Spinal cord (tissue), 9 donors: ENCODE measurements at regions not wholly inside any gene's neighbourhood (a gene's known extent, or its start where the extent isn't known, plus 50 kb on each side); places are given as distances from the start of the nearest gene placed in this dataset.
A peak's percentile ranks its signal among the peaks of the same experiment; 100 is the strongest.

ENCODE experiments used
- DNase-seq, 6 donors: peaks; one replicate each; pipeline versions ENCODE4 v3.0.0 to v3.0.0-alpha.2; 2013 to 2015; ENCODE audit warnings: low spot score in 6 of 6, low read depth in 4 of 6
- H3K27ac ChIP-seq: one replicate; pipeline ENCODE4 v1.5.1; 2013; ENCODE audit warnings: low read depth, low read length, control low read depth
- H3K27me3 ChIP-seq: one replicate; pipeline ENCODE4 v1.6.1; 2013; ENCODE audit warnings: low read length; ENCODE audit not compliant: control insufficient read depth, insufficient read depth
- H3K36me3 ChIP-seq: one replicate; pipeline ENCODE4 v1.6.1; 2013; ENCODE audit warnings: low read length; ENCODE audit not compliant: control insufficient read depth, insufficient read depth
- H3K4me1 ChIP-seq: one replicate; pipeline ENCODE4 v1.6.1; 2013; ENCODE audit warnings: low read length; ENCODE audit not compliant: control insufficient read depth, insufficient read depth
- H3K4me3 ChIP-seq: one replicate; pipeline ENCODE4 v1.5.1; 2013; ENCODE audit warnings: low read depth, low read length, control low read depth
- H3K9me3 ChIP-seq: one replicate; pipeline ENCODE4 v1.6.1; 2013; ENCODE audit warnings: low read length; ENCODE audit not compliant: control insufficient read depth, insufficient read depth
- WGBS: methylation state at CpG from one replicate; pipeline ENCODE4 v1.1.5; 2013; ENCODE audit warnings: missing lambda C conversion rate; ENCODE audit not compliant: insufficient coverage; 5-methylcytosine and 5-hydroxymethylcytosine counted together
- donor health status: healthy.

DNA sequence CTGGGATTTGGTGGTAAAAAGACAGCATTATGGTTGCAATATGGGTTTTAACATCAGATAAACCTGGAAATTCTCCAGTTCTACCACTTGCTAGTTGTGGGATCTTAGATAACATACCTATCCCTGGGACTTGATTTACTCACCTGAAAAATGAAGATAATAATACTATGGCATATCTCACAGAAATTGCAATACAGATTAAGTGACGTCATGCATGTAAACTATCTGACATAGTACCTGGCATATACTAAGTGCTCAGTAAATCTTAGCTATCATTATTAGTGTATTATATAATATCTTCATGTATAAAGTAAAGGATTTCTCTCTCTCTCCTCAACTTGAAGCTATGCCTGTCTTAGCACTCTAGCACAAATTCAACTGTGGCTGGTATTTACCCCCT, 192.5 kb downstream of the PCDH19 start:
- no peak overlapping the region for H3K27ac ChIP-seq
- H3K36me3 ChIP-seq = no peaks in the 10 kb centered on the region
- H3K4me3 ChIP-seq = no peak overlapping the region
- H3K4me1 ChIP-seq = no peaks in the 10 kb centered on the region
- no peaks in the 10 kb centered on the region for H3K27me3 ChIP-seq
- no peak for DNase-seq
- H3K9me3 ChIP-seq = no peaks in the 10 kb centered on the region
- no CpG with 5 or more reads among the region's 1 CpG for WGBS

DNA sequence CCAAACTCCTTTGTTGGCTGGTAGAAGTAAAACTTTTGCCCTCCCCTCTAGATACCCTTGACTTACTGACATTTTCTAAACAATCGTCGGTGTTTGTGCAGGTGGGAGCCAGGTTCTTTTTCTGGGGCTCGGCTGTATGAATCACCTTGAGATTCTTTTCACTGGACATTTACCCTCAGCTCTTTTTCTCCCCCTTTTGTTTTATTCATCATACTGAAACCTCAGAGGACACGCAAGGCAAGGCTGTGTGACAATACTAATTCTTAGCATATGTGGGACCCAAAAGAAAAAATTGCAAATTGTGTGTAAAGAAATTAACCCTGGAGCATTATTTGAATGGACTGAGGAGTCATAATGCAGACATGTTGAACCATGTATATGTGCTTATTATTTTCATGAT, 194.0 kb downstream of the PCDH19 start:
- H3K36me3 ChIP-seq = no peaks in the 10 kb centered on the region
- no peaks in the 10 kb centered on the region for H3K4me1 ChIP-seq
- H3K9me3 ChIP-seq = no peaks in the 10 kb centered on the region
- no peak overlapping the region for H3K4me3 ChIP-seq
- WGBS = no CpG with 5 or more reads among the region's 4 CpGs
- DNase-seq = no peak
- H3K27me3 ChIP-seq = no peaks in the 10 kb centered on the region
- H3K27ac ChIP-seq = no peak overlapping the region

GRCh38 chrX:100208076-100208475, 202.0 kb downstream of the PCDH19 start:
- Histone ChIP-seq H3K36me3 (no peaks in the 10 kb centered on the region), H3K4me3 (no peak overlapping the region), H3K9me3 (no peaks in the 10 kb centered on the region), H3K27ac (no peak overlapping the region), H3K4me1 (no peaks in the 10 kb centered on the region), H3K27me3 (peaks cover 2% of the 10 kb centered on the region)
- DNase-seq = no peak

- no peak for DNase-seq
- no peaks in the 10 kb centered on the region for H3K36me3 ChIP-seq
- H3K9me3 ChIP-seq = no peaks in the 10 kb centered on the region
- no peak overlapping the region for H3K4me3 ChIP-seq
- no peak overlapping the region for H3K27ac ChIP-seq
- no peaks in the 10 kb centered on the region for H3K4me1 ChIP-seq
- H3K27me3 ChIP-seq = peaks cover 2% of the 10 kb centered on the region
- 45% methylated on average over 1 of the region's 5 CpGs for WGBS
These were observed 202.6 kb downstream of the PCDH19 start for GRCh38 chrX:100207331-100208024.

DNA sequence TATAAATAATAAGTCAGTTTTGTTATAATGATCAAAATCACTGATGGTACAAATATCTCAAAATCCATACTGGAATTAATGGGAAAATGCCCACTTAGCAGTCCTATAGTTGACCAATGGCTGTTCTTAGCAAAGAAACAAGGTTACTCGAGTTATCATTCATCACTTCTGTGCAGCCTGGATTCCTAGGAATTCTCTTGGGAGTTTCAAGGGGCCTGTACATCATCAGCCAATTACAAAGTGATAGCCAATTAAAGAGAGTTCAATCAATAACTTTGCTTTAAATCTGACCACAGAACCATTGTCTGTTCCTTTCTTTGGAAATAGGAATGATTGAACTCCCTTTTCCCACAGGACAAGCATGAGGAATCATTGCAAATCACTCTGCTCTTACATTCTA, 205.5 kb downstream of the PCDH19 start:
- H3K9me3 ChIP-seq = no peaks in the 10 kb centered on the region
- peaks cover 2% of the 10 kb centered on the region for H3K27me3 ChIP-seq
- no peak overlapping the region for H3K4me3 ChIP-seq
- H3K4me1 ChIP-seq = no peaks in the 10 kb centered on the region
- H3K27ac ChIP-seq = no peak overlapping the region
- 70% methylated on average over 1 of the region's 1 CpG for WGBS
- no peak for DNase-seq
- H3K36me3 ChIP-seq = no peaks in the 10 kb centered on the region

DNA sequence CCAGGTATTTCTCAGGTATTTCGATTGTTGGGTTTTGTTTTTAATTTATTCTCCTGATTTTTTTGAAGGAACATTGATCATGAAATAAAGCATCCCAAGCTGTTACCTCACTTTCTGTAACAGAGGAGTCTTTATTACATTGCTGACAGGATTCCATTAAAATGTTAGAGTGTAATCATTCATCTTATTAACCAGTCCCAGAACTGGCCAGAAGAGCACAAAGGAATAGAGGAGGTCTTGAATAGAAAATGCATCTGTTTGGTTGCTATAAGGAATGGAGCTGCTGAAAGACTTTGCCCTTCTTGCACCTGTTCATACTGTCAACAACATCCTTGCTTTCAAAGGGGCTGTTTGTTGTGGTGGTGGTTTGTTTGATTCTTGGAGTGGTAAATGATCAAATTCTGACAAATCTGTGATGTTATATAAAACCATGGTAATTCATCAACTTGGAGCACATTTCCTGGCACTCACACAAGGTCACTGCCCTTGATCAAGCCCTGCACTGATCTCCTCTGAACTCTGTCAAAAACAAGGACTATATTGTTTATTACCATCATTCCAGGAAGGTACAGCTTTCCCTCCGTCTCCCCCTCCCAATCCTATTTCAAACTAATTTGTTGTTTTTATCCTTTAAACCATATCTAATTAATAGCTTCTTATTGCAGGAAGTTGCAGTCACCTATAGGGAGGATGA, 215.8 kb downstream of the PCDH19 start:
- DNase-seq = peak in 1 of 6 donors; percentile 3
- no peaks in the 10 kb centered on the region for H3K36me3 ChIP-seq
- no CpG with 5 or more reads among the region's 2 CpGs for WGBS
- H3K9me3 ChIP-seq = no peaks in the 10 kb centered on the region
- no peak overlapping the region for H3K27ac ChIP-seq
- H3K4me3 ChIP-seq = no peak overlapping the region
- no peaks in the 10 kb centered on the region for H3K4me1 ChIP-seq
- no peaks in the 10 kb centered on the region for H3K27me3 ChIP-seq
